SK-N-MC (cell line): ENCODE measurements at regions not wholly inside any gene's neighbourhood (a gene's known extent, or its start where the extent isn't known, plus 50 kb on each side); places are given as distances from the start of the nearest gene placed in this dataset.

Source experiments
- EZH2 ChIP-seq: fragments of 200-600 bp; sonication (generic); IDR thresholded peaks from one replicate; pipeline ENCODE4 v1.6.1; 2017; ENCODE audit warnings: antibody characterized with exemption
- POLR2AphosphoS5 ChIP-seq: IDR thresholded peaks from 2 replicates; pipeline ENCODE4 v1.6.1; 2012; ENCODE audit warnings: mild to moderate bottlenecking, low read depth, low read length, borderline replicate concordance

DNA sequence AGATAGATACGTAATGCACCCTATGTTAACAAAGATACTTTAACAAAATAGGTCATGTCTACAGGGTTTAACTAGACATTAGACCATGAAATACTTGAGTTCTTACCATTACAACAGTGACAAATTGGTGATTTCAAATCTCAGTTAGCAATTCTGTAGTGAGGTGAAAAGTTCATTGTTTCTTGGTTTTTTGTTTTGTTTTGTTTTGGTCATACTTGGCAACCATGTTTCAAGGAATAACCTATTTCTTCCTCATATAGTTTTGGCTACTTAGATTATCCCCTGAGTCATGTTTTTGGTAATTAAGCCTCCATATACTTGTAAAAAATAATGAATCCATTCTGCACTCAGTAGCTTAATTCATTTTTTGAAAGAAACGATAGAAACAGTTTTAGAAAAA lies 1200.4 kb downstream of the DIAPH3 start:
- TF ChIP-seq EZH2 (no peak), POLR2AphosphoS5 (no peak)
